ENCODE measurements at regions not wholly inside any gene's neighbourhood (a gene's known extent, or its start where the extent isn't known, plus 50 kb on each side); places are given as distances from the start of the nearest gene placed in this dataset.

DNA sequence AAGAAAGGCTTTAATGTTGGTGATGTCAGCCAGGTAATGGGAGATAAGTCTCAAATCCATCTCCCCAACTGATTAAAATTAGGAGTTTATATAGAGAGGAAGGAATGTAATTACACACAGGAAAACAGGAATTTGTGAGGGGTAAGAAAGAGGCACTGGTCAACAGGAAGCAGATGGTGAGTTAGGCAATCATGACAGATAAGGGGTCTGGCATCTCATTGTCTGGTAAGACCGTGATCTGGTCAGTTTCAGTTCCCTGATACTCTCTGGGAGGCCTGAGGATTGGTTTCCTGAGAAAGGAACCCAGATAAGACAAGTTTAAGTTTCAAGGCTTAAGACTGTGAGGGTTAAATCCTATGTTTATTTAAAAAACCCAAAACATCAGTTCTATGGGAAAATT, 414.7 kb upstream of the ARRDC4 start:
- DNase-seq: no peak

DNA sequence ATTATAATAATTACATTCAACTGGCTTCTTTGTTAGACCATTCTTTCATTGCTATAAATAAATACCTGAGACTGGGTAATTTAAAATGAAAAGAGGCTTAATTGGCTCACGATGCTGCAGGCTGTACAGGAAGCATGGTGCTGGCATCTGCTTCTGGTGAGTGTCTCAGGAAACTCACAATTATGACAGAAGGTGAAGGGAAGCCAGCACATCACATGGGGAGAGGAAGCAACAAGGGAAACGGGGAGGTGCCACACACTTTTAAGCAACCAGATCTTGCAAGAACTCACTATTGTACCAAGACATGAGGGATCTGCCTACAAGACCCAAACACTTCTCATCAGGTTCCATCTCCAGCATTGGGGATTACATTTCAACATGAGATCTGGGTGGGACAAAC, 413.1 kb upstream of the ARRDC4 start:
- no peak for DNase-seq

DNA sequence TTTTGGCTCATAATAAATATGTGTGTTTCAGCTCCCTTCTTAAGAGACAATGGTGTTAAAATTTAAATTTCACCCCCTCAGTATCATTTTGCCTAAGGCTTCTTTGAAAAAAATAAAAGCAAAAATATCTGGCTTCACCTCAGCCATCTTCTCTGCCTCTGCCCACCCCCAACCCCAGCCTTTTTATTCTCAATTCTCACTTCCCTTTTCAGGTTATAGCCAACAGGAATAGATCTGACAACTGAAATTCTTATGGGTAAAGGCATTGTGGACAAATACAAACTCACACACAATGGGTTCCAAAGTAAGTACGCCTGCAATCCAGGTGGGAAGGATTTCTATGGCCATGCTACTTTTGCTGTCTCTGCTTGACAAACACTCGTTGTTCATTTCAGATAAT, 399.0 kb upstream of the ARRDC4 start:
- DNase-seq: no peak

DNA sequence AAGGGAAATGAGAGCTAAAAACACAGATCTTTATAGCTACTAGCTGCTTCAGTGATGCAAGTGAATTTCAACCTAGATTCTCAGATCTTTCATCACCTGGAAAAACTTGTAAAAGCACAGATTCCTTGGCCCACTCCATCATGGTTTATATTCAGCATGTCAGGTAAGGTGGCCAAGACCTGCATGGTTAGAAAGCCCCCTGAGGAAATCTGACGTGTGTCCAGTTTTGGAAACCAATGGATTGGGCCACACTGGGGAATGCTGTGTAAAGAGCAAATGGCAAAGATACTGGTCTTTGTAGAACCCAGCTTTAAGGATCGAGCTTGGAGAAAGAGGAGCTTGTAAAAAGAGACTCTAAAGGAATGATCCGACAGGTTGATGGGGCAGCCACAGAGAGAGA, 397.0 kb upstream of the ARRDC4 start:
- DNase-seq: no peak

DNA sequence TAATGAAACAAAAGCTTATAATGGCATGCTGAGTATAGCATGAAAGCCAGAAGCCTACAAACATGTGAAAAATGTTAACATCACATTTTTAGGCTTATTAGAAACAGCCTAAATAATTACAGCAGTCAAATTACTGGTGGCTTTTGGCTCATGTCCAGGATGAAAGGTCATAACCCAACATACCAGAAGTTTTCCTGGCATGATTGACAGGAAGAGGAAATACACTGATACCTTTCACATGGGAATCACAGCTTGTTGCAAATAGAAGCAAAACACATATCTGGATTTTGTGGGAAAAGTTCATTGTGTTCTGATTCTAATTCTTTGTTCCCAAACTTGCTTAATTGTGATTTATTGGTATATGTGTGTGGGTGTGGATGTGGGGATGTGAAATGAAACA, 393.5 kb upstream of the ARRDC4 start:
- no peak for DNase-seq

DNA sequence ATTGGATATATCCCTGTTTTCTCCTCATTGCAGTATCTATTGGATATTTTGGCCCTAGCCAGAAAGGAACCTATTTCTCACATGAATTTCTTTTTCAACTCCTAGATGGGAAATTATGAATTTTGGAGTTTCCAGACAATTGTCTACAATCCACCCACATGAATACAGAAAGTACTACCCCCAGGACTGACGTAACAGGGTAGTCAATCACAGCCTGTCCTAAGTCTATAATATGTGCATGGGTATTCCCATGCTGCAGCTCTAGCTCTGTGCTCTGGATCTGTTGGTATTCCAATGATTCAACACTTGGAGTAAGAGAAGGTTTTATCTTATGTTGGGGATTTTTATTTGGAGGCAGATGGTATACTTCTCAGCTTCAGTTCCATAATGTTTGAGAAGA, 393.1 kb upstream of the ARRDC4 start:
- DNase-seq: no peak

DNA sequence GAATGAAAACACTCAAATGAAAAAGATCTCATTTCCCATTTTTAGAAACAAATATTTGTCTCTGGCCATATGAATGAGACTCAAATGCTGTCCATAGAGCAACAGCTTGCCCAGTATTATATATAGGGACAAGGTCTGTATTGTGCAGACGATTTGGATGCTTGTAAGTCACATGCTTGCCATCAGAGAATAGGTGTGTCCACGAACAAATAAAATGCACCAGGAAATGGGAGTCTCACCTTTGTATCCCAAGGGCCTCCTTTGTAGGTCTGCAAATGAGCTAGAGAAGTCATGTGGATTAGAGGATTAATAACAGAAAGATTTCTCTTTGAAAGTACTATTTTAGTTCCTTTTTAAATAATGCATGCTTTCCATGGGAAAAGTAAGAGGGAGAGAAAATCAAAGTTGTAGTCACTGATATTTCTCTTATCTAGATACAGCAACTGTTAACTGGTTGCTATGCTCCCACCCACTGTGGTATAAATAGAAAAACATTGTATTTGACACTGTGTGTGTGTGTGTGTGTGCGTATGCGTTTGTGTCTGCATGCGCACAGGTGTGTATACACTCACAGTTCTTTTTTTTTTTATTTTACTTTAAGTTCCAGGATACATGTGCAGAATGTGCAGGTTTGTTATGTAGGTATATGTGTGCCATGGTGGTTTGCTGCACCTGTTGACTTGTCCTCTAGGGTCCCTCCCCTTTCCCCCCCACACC, 383.4 kb upstream of the ARRDC4 start:
- DNase-seq: no peak

DNA sequence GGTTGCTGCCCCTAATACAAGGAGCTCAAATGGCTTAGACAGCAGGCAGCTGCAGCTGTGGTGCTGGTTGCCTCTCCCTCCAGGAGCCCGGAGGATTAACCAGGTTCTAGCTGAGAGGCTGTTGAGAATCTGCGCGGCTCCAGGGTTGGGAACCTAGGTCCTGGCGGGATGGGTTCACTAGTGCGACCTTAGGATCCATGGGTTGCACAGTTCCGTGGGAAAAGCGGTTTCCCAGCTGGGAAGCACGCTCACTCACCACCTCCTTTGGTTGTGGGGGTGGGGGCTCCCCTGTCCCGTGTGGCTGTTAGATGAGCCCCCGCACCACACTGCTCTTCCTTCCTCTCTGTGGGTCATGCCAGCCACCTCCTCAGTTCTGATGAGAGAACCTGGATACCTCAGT, 375.1 kb upstream of the ARRDC4 start:
- DNase-seq: no peak

DNA sequence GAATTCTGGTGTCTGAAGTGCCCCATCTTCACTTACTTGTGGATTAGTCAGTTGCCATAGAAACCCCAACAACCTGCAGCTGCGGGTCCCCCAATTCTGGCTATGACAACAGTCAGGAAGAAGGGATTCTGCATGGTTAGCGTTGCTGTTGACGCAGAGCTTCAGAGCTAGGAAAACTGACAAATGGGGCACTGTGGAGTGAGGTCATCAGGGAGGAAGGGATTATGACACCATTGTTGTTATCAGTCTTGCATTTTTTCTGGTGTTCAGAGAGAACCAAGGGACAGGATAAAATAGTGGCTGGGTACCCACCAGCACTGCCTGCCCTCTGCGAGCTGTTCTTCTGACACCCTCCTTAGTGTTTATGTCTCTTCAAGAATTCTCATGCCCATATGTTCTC, 367.7 kb upstream of the ARRDC4 start:
- DNase-seq: no peak

DNA sequence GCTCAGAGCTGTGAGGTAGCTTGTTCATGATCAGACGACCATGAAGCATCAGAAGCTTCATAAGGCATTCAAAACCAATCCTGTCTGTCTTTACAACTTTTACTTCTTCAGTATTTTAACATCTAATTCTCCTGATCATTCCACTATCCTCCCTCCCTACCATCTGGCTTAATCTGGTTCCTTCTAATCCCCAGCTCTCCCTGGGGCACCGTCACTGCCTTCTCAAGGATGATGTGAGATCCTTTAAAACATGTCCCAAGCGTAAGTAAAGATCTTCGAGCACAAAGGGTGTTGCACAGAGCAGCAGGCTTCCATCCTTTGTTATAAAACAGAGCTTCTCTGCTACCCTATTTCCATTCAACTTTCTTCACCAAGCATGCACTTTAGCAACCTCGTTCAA, 362.7 kb upstream of the ARRDC4 start:
- DNase-seq: no peak

DNA sequence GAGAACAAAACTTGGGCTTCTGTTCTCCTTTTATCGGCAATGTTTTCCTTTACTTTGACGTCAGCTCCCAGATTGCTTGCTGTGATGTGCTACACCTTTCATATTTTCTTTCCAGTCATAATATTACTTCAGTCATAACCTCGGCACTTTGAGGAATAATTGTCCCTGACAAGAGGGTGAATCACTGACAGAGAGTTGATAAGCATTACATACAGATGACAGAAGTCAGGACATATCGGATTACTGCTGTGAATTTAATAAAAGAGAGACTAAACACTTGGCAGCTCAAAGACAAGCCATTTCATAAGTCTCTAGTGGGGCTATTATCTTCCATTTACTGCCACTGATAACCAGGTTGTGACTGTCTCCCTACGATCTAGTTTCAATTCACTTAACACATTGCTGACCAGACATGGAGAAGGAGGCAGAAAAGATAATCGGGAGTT, 362.1 kb upstream of the ARRDC4 start:
- DNase-seq: no peak

DNA sequence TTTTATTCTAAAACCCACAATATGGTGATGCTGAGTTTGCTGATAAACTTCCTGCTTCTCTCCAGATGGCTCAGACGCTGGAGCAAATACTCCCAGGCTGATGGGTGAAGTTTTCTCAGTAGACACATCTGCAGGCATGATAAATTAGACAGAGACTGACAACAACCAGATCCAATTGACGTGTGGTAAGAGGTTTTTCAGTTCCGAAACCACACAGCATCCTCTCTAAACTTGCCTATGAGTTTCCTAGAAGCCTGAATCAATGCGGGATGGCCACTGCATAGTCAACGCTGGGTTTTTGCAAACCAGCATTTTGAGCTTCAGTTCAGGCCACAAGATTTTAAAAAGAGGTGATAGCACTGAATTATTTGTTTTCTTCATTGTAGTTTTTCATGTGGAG, 360.3 kb upstream of the ARRDC4 start:
- no peak for DNase-seq

DNA sequence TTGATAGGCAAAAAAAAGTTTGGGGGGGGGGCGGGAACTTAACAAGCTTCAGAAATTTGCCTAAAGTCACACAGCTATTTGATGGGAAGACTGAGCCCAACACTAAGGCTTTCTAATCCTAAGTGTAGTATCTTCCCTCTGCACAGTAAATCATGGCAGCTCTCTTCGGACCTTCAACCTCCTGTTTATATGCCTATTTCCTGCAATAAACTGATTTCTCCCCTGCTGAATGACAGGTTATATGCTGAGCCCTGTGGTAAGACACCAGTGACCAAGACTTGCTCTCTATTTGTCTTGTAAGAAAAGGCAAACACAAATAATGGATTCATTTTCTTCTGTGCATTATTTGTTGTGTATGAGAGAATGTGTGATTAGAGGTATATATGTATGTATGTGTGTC, 355.8 kb upstream of the ARRDC4 start:
- DNase-seq: no peak

DNA sequence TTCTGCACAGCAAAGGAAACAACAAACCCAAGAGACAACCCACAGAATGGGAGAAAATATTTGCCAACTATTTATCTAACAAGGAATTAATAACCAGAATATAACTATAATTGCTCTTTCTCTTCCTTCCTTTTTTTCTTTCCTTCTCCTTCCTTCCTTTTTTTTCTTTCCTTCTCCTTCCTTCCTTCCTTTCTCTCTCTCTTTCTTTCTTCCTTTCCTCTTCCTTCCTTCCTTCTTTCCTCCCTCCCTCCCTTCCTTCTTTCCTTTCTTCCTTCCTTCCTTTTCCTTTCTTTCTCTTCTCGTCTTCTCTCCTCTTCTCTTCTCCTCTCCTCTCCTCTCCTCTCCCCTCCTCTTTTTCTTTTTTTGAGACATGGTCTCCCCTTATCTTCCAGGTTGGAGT, 345.4 kb upstream of the ARRDC4 start:
- no peak for DNase-seq

DNA sequence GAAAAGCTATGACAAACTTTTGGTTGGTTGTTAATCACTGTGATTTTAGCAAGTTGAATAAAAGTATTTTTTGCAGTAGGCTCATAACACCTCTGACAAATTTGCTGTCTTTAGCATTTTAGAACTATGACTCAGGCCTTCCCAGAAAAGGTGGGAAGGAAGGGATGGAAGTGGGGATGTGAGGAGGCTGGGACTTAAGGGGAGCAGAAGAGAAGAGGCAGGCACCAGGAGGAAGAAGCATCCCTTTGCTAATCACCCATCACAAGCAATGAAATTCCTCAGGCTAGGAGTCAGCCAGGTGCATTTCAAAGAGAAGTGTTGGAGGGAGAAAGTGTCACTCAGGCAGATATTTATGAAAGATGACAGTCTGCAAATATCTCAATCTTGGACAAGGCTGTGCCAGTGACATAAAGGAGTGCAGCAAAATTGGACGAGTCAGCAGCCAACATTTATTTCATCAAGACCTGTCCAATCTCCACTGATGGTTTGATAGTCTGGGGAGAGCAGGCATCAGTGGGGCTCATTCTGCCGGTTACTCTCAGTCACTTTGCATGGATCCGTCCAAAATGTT, 337.3 kb upstream of the ARRDC4 start:
- DNase-seq: no peak

DNA sequence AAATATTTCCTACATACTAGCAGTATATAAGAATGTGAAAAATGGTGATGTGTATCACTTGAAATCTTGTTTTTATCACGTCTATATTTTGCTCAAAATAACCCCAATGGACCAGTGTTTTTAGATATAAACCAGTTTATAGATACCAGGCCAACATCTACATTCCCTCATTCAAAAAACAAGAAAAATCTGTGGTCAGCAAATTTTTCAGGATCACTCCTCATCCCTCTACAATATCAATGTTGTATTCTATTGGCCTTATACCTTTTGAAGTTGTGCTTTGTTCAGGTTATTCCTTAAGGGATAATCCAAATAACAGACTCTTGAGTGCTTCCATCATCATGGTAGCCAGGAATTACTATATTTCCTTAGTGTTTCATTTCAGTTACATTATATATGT, 332.9 kb upstream of the ARRDC4 start:
- no peak for DNase-seq

DNA sequence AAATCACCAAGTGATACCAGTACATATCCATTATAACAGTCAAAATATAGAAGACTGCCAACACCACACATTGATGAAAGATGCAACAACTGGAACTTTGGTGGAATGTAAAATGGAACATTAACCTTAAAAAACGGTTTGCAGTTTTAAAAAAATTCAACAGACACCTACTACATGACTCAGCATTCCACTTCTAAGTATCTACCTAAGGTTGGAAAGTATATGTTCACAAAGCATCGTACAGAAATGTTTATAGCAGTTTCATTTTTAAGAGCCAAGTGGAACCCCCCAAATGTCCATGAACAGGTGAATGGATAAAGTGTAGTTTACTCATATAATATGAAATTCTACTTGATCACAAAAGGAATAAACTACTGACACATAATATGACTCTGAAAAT, 314.7 kb upstream of the ARRDC4 start:
- no peak for DNase-seq

DNA sequence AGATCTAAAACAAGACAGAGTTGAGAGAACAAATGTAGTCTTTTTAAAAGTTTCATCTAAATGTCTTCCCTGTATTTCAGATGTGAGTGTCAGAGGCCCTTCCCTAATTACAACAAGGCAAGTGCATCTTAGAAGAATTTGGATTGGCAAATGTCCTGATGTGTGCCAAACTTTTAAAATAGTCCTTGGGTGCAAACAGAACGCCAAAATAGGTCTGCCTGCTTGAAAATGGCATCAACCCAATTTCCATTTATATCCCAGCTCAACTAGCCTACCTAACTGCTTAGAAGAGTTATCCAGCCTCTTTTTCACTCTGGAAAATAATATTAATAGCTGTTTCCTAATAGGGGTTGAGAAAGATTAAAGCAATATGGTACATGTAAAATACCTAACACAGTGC, 311.8 kb upstream of the ARRDC4 start:
- DNase-seq: no peak

DNA sequence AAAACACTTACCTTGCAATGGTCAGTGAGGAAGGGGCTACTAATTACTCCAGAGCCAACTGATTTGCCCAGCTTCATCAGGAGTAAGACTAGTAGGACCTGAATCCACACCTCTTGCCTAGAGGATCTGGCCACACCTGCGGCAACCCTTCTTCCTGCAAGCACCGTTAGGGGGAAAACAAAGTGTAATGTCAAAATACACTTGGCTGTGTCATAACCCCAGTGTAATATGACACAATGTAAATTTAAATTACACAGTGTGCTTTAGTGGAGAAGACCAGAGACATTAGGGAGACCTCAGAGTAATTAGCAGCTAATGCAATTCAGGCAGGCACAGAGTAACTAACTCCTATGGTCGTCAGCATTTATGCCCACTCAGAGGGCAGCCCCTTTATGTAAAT, 308.5 kb upstream of the ARRDC4 start:
- no peak for DNase-seq

DNA sequence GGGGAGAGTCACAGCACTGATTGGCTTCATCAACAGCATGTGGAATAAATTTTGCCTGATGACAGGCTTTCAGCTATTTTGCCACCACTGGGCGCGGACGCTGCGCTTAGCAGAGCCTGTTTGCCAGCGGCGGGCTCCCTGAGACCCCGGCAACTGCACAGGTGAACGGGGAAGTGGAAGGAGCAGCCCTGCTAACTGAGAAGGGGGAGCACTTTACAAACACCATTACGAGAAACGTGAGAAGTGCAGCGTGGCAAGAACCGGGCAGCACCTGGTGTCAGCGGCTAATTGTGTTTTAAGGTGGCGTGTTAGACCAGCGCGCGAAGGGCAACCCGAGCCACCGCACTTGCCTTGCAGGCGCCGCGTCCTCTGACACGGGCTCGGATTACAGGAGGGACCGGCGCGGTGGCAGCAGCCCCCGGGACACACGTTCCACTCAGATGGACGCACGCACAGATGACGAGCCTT, 307.8 kb upstream of the ARRDC4 start:
- DNase-seq: peak; percentile 20

DNA sequence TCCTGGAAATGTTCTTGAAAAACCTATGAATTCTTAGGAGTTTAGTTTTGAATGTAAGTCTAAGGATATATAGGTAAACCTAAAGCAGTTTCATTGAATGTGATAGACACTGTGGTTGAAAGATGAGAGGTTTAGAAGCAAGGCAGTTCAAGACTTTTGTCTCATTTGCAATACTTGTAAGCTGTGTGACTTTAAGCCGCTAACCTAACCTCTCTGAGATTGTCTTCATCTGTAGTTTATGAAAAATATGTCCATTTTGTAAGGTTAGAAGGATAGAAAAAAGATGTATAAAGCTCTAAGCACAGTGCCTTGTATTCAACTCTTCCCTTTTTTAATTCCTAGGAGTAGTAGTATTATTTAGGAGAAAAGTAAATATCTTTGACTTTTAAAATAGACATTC, 306.6 kb upstream of the ARRDC4 start:
- no peak for DNase-seq

DNA sequence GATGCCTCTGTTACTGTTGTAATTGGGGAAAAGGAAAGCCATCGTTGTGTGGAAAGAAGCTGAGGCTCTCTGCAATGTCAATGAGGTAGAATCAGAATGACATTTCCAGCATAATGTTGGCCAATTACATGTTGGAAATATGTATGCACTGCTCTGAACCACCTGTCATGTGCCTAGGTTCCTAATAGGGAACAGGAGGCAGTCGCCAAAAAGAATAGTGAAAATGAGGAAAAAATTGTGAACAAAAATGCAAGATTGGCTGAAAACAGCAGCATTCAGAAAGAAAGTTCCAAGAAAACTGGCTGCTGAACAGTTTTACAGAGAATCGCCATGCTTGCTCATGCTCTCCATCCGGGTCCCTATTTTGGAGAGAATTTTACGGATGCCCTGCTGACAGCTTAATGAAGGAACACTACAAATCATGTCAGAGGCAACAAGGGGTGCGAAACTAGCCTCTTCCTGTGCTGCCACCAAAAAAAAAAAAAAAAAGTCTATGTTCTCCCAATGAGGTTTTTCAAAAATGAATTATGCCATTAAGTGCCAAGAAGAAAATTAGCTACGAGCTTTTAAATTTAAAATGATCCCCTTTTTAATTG, 305.9 kb upstream of the ARRDC4 start:
- peak; percentile 16 for DNase-seq

DNA sequence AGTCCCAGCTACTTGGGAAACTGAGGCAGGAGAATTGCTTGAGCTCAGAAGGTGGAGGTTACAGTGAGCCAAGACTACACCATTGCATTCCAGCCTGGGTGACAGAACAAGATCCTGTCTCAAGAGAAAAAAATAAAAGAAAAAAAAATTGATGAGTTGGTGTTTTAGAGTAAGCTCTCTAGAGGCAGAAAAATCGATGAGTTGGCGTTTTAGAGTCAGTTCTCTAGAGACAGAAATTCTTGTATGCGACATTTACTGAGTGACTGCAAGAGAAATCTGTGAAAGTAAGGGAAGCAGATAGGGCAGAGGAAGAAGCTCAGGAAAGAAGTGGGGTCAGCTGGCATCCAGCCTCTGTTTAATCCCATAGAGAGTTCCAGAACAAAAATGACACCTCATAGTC, 298.7 kb upstream of the ARRDC4 start:
- no peak for DNase-seq

DNA sequence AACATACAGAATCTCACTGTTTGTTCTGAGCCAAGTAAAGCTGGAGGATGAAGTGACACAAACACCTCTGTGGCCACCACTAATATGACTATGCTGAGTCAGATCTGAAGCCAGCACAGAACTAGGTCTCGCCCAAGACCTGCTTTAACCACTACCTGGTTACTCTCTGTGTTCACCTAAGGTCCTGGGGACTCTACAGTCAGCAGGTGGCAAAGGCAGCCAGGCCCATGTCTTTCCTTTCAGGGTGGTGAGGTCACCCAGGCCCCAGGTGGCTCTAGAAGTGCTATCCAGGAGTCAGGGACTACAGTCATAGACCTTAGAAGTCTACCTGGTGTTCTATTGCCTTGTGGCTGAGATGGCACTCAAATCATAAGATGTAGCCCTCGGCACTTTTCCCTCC, 287.9 kb upstream of the ARRDC4 start:
- DNase-seq: no peak

DNA sequence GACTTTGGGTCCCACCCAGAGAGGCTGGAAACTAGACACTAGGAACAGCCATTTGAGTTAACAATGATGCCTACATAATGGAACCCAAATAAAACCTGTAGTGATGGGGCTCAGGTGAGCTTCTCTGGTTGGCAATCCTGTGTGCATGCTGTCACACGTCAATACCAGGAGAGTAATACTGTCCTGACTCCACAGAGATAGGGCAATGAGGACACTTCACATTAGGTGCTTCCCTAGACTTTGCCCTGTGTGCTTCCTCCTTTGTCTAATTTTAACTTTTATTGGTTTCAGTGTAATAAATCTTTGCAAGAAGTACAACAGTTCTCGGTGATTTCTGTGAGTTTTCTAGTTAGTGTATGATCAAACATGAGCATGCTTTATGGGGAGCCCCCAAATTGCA, 281.8 kb upstream of the ARRDC4 start:
- no peak for DNase-seq
